GM19328 (cell line): ENCODE measurements at regions not wholly inside any gene's neighbourhood (a gene's known extent, or its start where the extent isn't known, plus 50 kb on each side); places are given as distances from the start of the nearest gene placed in this dataset.
"Not testable (repeated sequence)": the region's sequence is repeated elsewhere in the genome, so short reads cannot be mapped to it uniquely, and the experiment has no call there.

Experiments used
- ATAC-seq: cut with Tn5 transposase; IDR thresholded peaks from one replicate; pipeline ENCODE4 v1.9.1; 2021; ENCODE audit warnings: mild to moderate bottlenecking, moderate library complexity; ENCODE audit not compliant: unreplicated experiment

DNA sequence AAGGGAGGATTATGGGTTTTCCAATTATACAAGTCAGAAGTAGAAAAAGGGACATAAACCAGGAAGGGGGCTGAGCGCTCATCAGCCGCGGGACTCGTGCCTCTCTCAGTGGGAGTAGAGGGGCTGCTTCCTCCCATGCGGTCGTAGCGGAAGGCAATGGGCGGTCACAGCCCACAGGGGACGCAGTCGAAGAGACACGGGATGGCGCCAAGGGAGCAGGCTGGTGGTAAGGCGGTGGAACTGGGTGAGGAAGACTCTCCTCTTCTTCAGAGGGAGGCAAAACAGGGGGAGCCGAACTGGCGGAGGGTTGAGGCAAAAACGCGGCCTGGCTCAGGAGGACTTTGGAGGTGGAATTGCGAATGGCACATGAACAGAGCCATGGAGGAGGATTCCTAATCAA is 677.7 kb downstream of the TMEM121 start:
- no peak for ATAC-seq

GRCh38 chr14:106207316-106207715 is 680.9 kb downstream of the TMEM121 start:
- no peak for ATAC-seq

DNA sequence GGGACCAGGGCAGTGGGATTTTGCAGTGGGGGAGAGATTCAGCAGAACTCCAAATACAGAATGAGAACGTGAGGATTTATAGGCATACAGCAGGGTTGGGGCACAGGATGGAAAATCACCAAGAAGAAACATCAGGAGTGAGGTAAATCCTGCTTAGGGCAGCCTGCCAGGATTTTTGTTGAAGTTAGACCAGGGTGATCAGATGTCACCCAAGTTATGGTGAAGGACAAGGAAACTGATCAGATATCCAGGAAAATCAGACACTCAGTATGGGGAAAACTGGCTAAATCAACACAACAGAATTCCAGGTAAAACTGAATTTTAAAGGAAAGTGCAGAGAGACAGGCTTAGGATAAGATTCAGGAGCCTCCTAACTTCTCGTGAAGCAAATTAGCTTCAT is 682.4 kb downstream of the TMEM121 start:
- ATAC-seq: no peak

GRCh38 chr14:106209755-106210154 is 683.4 kb downstream of the TMEM121 start:
- ATAC-seq: no peak

- ATAC-seq: no peak
Measured at GRCh38 chr14:106210650-106211049, 684.3 kb downstream of the TMEM121 start.

GRCh38 chr14:106211334-106211900 is 685.0 kb downstream of the TMEM121 start:
- no peak for ATAC-seq

DNA sequence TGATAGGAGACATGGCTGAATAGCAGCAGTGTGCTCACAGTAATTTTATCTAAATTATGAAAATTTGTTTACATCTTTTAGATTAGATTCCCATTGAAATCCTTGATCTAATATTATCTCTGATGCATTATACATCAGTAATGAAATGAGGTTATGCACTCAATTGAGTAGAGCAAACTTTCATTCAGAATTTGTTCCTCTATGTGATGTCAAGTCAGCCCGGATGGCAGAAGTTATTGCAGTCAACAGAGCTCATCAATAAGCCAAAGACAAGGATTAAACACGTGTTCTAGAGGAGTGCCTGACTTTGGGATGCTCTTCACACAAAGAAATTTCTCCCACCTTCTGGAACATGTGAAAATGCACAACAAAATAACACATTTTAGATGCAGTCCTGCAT is 688.8 kb downstream of the TMEM121 start:
- no peak for ATAC-seq

GRCh38 chr14:106216679-106217078 is 690.3 kb downstream of the TMEM121 start:
- ATAC-seq: no peak

- no peak for ATAC-seq
Measured at GRCh38 chr14:106218174-106218573, 691.8 kb downstream of the TMEM121 start.

DNA sequence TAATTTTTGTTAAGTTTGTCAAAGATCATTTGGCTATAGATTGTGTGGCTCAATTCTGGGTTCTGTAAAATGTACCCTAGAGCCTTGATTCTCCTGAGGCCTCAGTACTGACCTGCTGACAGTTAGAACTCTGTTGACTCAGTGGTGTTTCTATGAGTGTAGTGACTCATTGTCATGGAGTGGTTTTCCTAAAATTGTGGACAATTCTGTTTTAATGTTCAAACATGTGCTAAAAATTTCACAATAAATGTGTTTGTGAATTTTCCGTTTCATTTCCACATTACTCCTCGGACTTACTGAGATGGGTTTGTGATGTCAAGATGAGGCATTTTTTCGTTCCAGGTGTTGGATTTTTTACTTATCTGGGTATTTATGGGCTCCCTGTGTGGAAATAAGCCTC is 695.9 kb downstream of the TMEM121 start:
- ATAC-seq: no peak

GRCh38 chr14:106222731-106223130 is 696.3 kb downstream of the TMEM121 start:
- no peak for ATAC-seq

DNA sequence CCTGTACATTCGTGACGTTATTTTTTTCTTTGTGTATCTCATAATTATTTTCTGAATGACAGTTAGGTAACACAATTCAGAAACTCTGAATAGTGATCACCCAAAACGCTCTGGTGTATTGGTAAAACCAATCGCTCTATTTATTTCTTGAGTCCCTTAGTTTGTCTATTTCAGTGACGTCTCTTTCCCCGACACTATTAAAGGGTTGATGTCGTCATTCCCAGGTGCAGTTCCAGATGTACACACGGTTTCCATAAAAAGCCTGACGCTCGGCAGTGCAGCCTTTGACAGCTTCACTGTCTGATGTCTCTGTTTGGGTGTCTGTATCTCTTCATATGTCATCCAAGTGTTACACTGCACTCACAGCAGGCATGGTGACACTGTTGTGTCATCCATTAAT is 701.4 kb downstream of the TMEM121 start:
- no peak for ATAC-seq

GRCh38 chr14:106228541-106229158 is 702.3 kb downstream of the TMEM121 start:
- ATAC-seq: no peak

GRCh38 chr14:106230071-106230470 is 703.7 kb downstream of the TMEM121 start:
- ATAC-seq: no peak

DNA sequence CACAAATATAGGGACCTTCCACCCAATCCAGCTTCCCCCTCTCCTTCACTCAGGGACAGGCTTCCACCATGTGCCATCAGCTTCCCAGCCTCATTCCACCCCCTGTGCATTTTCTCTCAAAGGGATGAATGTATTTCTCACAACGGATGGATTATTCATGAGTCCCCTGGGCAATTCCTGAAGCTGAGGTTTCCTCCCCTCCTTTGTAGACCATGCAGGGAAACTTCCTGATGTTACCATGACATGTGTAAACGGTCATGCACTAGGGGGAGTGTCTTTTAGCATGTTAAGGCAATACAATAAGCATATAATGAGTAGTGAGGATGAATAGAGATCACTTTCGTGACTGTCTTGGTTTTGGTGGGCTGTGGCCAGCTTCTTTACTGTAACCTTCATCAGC is 706.8 kb downstream of the TMEM121 start:
- not testable (repeated sequence) for ATAC-seq

GRCh38 chr14:106234525-106235254 is 708.3 kb downstream of the TMEM121 start:
- ATAC-seq: not testable (repeated sequence)

- no peak for ATAC-seq
Measured at GRCh38 chr14:106235356-106236159, 709.2 kb downstream of the TMEM121 start.

- no peak for ATAC-seq
Measured at GRCh38 chr14:106248321-106249192, 722.2 kb downstream of the TMEM121 start.

DNA sequence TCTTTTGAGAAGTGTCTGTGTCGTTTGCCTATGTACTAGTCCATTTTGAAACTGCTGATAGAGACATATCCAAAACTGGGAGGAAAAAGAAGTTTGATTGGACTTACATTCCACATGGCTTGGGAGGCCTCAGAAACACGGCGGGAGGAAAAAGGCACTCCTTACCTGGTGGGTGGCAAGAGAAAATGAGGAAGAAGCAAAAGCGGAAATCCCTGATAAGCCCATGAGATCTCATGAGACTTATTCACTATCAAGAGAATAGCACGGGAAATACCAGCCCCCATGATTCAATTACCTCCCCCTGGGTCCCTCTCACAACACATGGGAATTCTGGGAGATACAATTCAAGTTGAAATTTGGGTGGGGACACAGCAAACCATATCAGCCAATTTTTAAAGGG is 727.6 kb downstream of the TMEM121 start:
- not testable (repeated sequence) for ATAC-seq

DNA sequence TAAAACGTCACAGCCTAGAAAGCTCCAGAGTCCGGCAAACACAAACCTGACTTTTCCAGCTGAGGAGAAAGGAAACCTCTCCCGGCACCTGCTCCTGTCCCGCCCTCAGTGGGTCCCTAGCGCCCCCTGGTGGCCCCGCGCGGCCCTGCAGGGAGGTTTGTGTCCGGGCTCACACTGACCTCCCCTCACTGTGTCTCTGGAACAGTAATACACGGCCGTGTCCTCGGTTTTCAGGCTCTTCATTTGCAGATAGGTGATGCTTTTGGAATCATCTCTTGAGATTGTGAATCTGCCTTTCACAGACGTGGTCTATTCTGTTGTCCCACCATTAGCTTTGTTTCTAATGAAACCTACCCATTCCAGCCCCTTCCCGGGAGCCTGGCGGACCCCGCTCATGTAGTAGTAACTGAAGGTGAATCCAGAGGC is 731.2 kb downstream of the TMEM121 start:
- not testable (repeated sequence) for ATAC-seq
